ENCODE measurements at regions not wholly inside any gene's neighbourhood (a gene's known extent, or its start where the extent isn't known, plus 50 kb on each side); places are given as distances from the start of the nearest gene placed in this dataset.

GRCh38 chr17:34011599-34011998, 243.5 kb upstream of the CCL2 start:
- H3K9me3 ChIP-seq (replicated peaks; ENCODE audit: control insufficient read depth, insufficient read depth, low read length) = no peaks in the 10 kb centered on the region
- H3K9ac ChIP-seq (ENCODE audit: control insufficient read depth, insufficient read depth, low read length) = no peak overlapping the region
- no peak overlapping the region for H3K4me2 ChIP-seq (ENCODE audit: control insufficient read depth, insufficient read depth)
- DNase-seq (ENCODE audit: low read depth, low spot score) = no peak
- H3K4me3 ChIP-seq = no peak overlapping the region
- H3K79me2 ChIP-seq (ENCODE audit: control insufficient read depth, insufficient read depth, low read length) = no peaks in the 10 kb centered on the region
- no TSS peak for BruUV-seq (replicated peaks)
- RAD21 ChIA-PET (ENCODE audit: unreplicated experiment) = no interaction called here
- SMC1A ChIA-PET (ENCODE audit: uncharacterized antibody, unreplicated experiment) = no interaction called here
- H2AFZ ChIP-seq (ENCODE audit: control insufficient read depth, low read depth, low read length) = no peak overlapping the region
- POLR2A ChIA-PET = no interaction called here
- in situ Hi-C loops (cut with MboI) = no loop called here
- WGBS (ENCODE audit: insufficient coverage, insufficient replicate concordance, low lambda C conversion rate, missing lambda C conversion rate) = 35% methylated on average over 3 of the region's 3 CpGs
- intact Hi-C loops (cut with micrococcal nuclease; ENCODE audit: unreplicated experiment) = no loop called here
- TF ChIP-seq BCLAF1 (IDR thresholded peaks at IDR 0.05) = no peak
- no peak for TF ChIP-seq HCFC1 (IDR thresholded peaks at IDR 0.05; ENCODE audit: low read length)
- H3K4me1 ChIP-seq (ENCODE audit: control insufficient read depth, insufficient read depth, low read length) = no peaks in the 10 kb centered on the region
- no peak overlapping the region for H3K27ac ChIP-seq (ENCODE audit: control insufficient read depth, insufficient read depth)
- H3K27me3 ChIP-seq (replicated peaks in 1 of 2; ENCODE audit: control insufficient read depth in 2 of 2, insufficient read depth in 2 of 2, low read length in 1 of 2) = no peaks in the 10 kb centered on the region; a peak in 2 of 4 replicates
- no peaks in the 10 kb centered on the region for H3K36me3 ChIP-seq (ENCODE audit: control insufficient read depth in 2 of 2, insufficient read depth in 2 of 2, low read length in 1 of 2)
- CTCF ChIA-PET = no interaction called here
- FAIRE-seq = no peak
- no peaks in the 10 kb centered on the region for H4K20me1 ChIP-seq (ENCODE audit: control insufficient read depth, insufficient read depth)
- no peak for ATAC-seq

- WGBS (ENCODE audit: insufficient coverage, insufficient replicate concordance, low lambda C conversion rate, missing lambda C conversion rate) = 7% methylated on average over 5 of the region's 5 CpGs
- Histone ChIP-seq H4K20me1 (ENCODE audit: control insufficient read depth, insufficient read depth) (no peaks in the 10 kb centered on the region), H3K27ac (ENCODE audit: control insufficient read depth, insufficient read depth) (no peak overlapping the region), H3K27me3 (replicated peaks in 1 of 2; ENCODE audit: control insufficient read depth in 2 of 2, insufficient read depth in 2 of 2, low read length in 1 of 2) (no peaks in the 10 kb centered on the region; a peak in 2 of 4 replicates), H3K79me2 (ENCODE audit: control insufficient read depth, insufficient read depth, low read length) (no peaks in the 10 kb centered on the region), H3K4me3 (no peak overlapping the region), H3K36me3 (ENCODE audit: control insufficient read depth in 2 of 2, insufficient read depth in 2 of 2, low read length in 1 of 2) (no peaks in the 10 kb centered on the region), H2AFZ (ENCODE audit: control insufficient read depth, low read depth, low read length) (no peak overlapping the region), H3K4me1 (ENCODE audit: control insufficient read depth, insufficient read depth, low read length) (no peaks in the 10 kb centered on the region), H3K4me2 (ENCODE audit: control insufficient read depth, insufficient read depth) (no peak overlapping the region), H3K9ac (ENCODE audit: control insufficient read depth, insufficient read depth, low read length) (no peak overlapping the region), H3K9me3 (replicated peaks; ENCODE audit: control insufficient read depth, insufficient read depth, low read length) (no peaks in the 10 kb centered on the region)
- DNase-seq (ENCODE audit: low read depth, low spot score) = no peak
- ChIA-PET CTCF (no interaction called here), SMC1A (ENCODE audit: uncharacterized antibody, unreplicated experiment) (no interaction called here), POLR2A (no interaction called here), RAD21 (ENCODE audit: unreplicated experiment) (no interaction called here)
- in situ Hi-C loops (cut with MboI) (no loop called here), intact Hi-C loops (cut with micrococcal nuclease; ENCODE audit: unreplicated experiment) (no loop called here)
- BruUV-seq (replicated peaks) = no TSS peak
- no peak for ATAC-seq
- no peak for FAIRE-seq
- TF ChIP-seq BCL3 (IDR thresholded peaks at IDR 0.05; ENCODE audit: borderline replicate concordance, insufficient read depth, low read depth, low read length, poor library complexity, severe bottlenecking) (no peak), CREM (IDR thresholded peaks at IDR 0.05; ENCODE audit: low read depth) (no peak), SP1 (IDR thresholded peaks at IDR 0.05; ENCODE audit: low read depth, low read length) (no peak), EZH2 (IDR thresholded peaks at IDR 0.05; ENCODE audit: borderline replicate concordance, control insufficient read depth, low read depth, low read length) (no peak), TBL1XR1 (IDR thresholded peaks at IDR 0.05; ENCODE audit: low read depth, low read length) (no peak), BACH1 (IDR thresholded peaks at IDR 0.05; ENCODE audit: borderline replicate concordance) (no peak)
Observed at GRCh38 chr17:34012709-34013375, 242.2 kb upstream of the CCL2 start.

Measured in GM12878 (cell line).